Activated T-helper 9 cell treated with anti-CD3 and anti-CD28 coated beads, Interleukin-2, amount 50 U/mL, for 16 hours (primary cell): ENCODE measurements at regions not wholly inside any gene's neighbourhood (a gene's known extent, or its start where the extent isn't known, plus 50 kb on each side); places are given as distances from the start of the nearest gene placed in this dataset.
"Not testable (repeated sequence)": the region's sequence is repeated elsewhere in the genome, so short reads cannot be mapped to it uniquely, and the experiment has no call there.

Source experiments
- DNase-seq: peaks from one replicate; pipeline ENCODE4 v3.0.0-alpha.2; 2020; ENCODE audit warnings: low read depth

- DNase-seq, result no peak
These were observed 167.8 kb downstream of the ALG10 start for GRCh38 chr12:34190054-34190453.

GRCh38 chr12:34198924-34199323, 176.6 kb downstream of the ALG10 start:
- DNase-seq, result no peak

GRCh38 chr12:34203866-34204620, 181.7 kb downstream of the ALG10 start:
- DNase-seq, result no peak

GRCh38 chr12:34204830-34205285, 182.6 kb downstream of the ALG10 start:
- DNase-seq, result no peak

GRCh38 chr12:34205401-34205800, 183.1 kb downstream of the ALG10 start:
- no peak for DNase-seq

GRCh38 chr12:34206061-34206785, 183.9 kb downstream of the ALG10 start:
- no peak for DNase-seq

GRCh38 chr12:34207858-34208257, 185.6 kb downstream of the ALG10 start:
- DNase-seq, result no peak

- no peak for DNase-seq
These were observed 186.3 kb downstream of the ALG10 start for GRCh38 chr12:34208331-34209258.

GRCh38 chr12:34209259-34209835, 187.1 kb downstream of the ALG10 start:
- DNase-seq, result no peak

GRCh38 chr12:34210183-34210582, 187.9 kb downstream of the ALG10 start:
- DNase-seq, result no peak

GRCh38 chr12:34210689-34211530, 188.6 kb downstream of the ALG10 start:
- DNase-seq, result no peak

- DNase-seq, result no peak
These were observed 190.4 kb downstream of the ALG10 start for GRCh38 chr12:34212651-34213050.

GRCh38 chr12:34214011-34214410, 191.7 kb downstream of the ALG10 start:
- DNase-seq, result no peak

GRCh38 chr12:34215213-34215892, 193.1 kb downstream of the ALG10 start:
- DNase-seq, result no peak

- no peak for DNase-seq
These were observed 193.6 kb downstream of the ALG10 start for GRCh38 chr12:34215893-34216285.

- no peak for DNase-seq
These were observed 195.4 kb downstream of the ALG10 start for GRCh38 chr12:34217660-34218059.

- peak; percentile 20 for DNase-seq
These were observed 196.1 kb downstream of the ALG10 start for GRCh38 chr12:34218193-34219045.

GRCh38 chr12:34219046-34219770, 196.9 kb downstream of the ALG10 start:
- no peak for DNase-seq

- not testable (repeated sequence) for DNase-seq
These were observed 197.8 kb downstream of the ALG10 start for GRCh38 chr12:34220079-34220478.
